Non-pigmented ciliary epithelial cell (primary cell): ENCODE measurements at regions not wholly inside any gene's neighbourhood (a gene's known extent, or its start where the extent isn't known, plus 50 kb on each side); places are given as distances from the start of the nearest gene placed in this dataset.
"Not testable (repeated sequence)": the region's sequence is repeated elsewhere in the genome, so short reads cannot be mapped to it uniquely, and the experiment has no call there.

ENCODE experiments used
- DNase-seq: peaks from one replicate; pipeline ENCODE4 v3.0.0-alpha.2; 2010; ENCODE audit warnings: low read depth

DNA sequence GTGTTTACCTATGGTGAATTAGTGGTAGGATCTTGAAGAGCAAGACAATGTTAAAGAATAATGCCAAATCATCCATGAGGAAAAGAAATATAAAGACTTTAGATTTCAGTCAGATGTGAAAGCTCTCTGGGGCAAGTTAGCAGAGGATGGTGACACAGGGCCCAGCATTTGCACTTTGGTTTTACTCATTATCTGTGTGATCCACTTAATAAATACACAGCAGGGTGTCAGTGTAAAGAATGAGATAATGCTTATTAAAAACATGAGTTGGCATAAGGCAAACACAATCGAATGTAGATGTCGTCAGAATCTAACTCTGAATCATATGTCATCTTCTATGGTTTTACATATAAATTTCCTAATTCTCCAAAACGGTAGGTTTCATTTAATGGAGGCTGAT is 130.4 kb upstream of the PREP start:
- DNase-seq, result no peak

DNA sequence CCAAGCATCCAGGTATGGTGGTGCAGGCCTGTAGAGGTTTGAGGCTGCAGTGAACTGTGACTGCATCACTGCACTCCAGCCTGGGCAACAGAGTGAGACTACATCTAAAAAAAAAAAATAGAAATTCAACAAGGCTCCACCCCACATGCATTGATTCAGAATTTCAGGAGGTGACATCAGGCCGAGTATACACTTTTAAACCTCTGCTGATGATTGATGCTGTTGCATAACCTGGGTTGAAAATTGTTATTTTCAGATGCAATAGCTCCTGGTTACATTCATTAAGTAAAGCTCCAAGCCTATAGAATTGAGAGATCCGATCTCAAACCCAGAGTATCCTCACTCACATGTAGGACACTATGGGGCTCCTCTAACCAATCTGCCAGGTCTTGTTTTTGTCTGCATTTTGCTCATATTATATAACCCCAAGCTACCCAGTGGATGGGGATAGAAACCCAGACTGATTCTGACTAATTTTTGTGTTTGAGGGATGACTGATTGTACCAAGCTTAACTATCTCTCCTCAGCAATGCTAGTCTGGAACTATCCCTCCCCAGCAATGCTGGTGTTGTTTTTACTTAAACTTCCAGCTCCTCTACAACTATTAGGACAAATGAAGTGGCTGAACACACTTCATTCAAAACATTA is 123.5 kb upstream of the PREP start:
- no peak for DNase-seq

DNA sequence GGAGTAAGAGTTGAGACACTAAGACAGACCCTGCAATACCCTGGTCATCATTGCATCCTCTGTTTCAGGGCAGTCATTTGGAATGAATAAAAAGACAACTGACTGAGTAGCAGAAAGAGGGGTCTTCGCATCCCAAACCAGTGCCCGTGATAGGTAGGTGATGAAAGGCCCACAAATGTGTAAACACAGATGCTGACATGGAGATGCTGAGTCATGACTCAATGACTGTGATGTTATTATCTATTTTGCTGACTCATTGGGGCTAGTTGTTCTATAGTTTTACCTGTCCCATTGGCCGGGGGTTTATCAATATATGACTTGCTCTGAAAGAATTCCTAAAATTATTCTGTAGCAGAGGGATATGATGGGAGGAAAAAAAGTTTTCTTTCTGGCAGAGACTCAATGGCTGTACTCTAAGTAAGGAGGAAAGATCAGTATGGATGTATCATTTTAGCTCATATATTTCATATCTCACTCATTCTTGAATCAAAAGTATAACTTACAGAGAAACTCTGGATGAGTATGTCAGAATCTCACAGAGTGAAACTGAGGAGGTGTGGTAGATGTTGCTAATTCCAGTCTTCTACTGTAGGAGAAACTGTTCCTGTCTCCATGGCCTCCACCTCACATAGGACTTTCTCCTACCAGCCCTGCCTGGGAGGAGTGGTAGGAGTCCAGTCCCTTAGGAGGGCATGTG is 119.9 kb upstream of the PREP start:
- no peak for DNase-seq

DNA sequence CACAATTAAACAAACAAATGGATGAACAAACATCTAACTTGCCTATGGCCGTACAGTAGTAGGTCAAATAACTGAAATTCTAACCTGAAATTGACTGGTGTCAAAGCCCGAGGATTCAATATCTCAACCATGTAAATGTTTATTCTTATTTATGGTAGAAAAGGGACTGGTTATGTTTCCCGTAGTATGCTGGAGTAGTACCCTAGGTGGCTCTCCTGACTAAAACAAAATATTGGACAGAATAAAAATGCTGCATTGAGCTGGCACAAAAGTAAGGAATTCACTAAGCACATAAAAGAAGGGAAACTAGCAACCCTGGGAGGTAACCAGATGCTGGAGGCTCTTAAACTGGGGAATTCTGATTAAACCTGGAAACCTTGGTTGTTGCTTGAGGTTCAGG is 117.1 kb upstream of the PREP start:
- no peak for DNase-seq

DNA sequence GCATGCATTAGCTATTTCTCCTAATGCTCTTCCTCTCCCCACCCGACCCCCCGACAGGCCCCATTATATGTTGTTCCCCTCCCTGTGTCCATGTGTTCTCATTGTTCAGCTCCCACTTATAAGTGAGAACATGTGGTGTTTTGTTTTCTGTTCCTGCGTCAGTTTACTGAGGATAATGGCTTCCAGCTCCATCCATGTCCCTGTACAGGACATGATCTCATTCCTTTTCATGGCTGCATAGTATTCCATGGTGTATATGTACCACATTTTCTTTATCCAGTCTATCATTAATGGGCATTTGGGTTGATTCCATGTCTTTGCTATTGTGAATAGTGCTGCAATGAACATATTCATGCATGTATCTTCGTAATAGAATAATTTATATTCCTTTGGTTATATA is 116.1 kb upstream of the PREP start:
- not testable (repeated sequence) for DNase-seq

DNA sequence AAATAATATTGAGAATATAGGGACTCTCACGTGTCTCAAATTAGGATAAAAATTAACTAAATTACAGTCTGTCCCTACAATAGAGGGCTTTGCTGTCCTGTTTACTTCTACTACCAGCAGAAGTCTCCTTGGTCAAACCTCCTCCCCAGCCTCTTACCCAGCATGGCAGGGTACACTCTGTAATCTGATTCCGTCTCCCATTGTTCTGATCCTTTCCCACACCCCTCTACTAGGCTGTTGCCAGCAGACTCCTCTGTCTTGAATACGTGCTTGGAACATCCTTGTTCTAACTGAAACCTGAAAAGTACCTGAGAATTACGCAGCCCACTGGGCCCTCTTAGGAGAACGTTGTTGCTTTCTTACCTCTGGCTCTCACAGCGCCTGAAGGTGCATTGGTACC is 112.2 kb upstream of the PREP start:
- DNase-seq, result no peak

DNA sequence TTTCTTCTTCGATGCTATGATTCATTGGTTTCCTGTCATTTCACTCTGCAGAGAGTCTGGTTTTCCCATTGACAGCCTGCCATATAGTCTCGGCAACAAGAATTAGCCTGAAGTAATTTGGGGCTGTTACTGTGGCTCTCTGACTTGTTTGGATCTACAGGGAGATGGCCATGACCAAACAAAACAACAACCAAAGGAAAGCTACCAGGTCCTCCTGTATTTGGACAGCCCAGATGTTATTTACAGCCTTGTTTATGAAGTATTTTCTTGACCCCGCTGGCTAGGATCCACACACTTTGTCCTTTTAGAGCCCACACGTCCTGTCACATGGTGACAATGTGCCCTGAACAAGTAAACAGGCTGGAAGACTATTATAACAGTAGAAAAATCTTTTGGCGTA is 111.4 kb upstream of the PREP start:
- DNase-seq, result no peak

DNA sequence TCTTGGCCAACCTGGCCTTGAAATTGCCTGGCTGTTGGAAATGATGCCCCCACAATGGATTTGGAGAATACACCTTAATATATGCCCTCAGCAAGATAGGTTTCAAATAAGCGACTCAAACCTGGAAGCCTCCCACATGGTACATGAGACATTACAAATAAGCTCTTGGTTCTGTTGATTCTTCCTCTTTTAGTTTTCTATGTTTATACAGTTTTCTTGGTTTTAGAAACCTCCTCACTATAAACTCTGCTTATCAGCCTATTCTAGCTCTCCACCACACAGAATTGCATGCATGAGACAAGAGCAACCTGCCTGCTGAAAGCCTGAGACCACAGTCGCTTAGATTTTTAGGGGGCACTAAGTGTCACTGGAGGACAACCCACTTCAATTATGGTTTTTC is 108.8 kb upstream of the PREP start:
- DNase-seq, result no peak

DNA sequence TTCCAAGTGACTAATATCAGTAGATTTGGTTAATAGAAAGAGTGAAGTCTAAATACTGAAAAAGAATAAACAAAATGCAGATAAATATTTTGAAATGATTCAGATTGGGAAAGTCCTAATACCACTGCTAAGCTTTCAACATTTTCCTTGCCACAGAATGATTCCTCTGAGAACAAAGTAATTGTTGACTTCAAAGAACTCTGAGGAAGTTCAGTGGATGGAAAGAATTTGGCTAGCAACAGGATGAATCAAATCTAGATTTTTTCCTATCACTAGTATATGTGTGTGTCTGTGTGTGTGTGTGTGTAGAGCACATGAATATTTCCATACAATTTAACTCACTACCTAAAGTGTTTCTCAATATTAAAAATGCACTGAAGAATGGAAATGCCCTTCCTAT is 107.9 kb upstream of the PREP start:
- DNase-seq, result no peak

DNA sequence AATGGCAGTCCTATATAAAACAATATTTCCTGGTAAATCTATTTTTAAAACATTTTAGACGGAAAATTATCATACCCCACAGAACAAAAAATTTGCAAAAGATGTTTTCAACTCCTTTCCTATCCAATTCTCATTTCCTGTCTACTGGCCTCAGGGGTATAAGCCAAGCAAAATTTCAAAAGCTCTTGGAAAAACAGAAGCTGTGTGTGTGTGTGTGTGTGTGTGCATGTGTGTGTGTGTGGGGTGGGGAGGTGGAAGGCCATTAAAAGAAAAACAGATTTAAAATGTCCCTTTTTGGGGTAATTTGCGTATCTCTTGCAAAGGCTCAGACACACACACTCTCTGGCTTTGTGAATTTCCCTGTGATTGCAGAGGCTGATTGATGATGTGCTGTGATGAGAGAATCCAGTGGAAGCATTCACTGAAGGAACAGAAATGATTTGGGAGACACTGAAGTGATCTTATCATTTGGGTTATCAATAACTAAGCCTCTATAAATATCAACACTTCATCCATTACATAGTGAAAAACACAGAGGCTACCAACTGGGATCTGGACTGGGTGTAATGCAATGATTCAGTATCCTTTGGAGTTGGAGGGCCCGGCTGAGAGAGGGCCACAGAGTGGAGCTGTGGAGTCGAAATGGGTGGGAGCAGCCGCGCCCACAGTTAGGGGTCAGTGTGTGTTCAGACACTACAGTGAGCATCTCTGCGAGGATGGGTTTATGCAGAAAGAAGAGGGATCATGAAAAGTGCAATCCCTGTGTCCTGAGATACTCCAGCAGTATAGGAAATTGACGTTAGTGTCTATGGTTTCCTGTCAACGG is 106.8 kb upstream of the PREP start:
- DNase-seq, result no peak

DNA sequence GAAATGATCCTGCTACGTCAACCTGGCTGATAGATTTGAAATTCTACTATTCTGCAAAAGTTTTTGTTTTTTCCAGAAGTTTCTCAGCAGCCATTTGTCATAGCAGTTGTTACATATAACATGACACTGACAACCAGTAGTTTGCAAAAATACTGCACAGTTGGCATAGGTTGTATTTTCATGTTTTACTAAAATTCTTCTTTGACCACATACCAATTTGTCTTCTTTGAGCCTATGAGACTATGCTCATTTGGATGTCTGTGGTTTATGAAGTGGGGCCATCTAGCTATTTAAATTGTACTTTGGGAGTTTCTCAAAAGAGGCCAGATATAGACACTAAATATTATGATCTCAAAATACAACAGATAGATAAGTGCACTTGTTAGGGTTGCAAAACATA is 104.9 kb upstream of the PREP start:
- DNase-seq, result no peak

DNA sequence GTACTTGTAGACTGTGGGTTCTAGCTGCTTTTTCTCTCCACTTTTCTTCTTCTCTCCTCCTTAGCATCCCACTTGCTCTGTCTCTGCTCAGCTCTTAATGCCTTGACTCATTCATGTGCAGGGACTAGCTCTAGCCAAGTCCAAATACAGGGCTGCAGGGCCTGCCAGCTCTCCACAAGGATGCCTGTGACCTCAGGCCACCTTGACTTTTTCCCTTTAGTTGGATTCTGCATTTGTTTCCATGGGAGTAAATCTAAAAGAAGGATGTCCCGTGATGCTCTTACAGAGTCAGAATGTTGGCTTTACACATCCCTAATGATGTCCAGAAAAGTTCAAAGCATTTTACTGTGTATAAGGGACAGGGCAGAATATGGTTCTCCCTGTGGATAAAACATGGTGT is 101.8 kb upstream of the PREP start:
- no peak for DNase-seq

DNA sequence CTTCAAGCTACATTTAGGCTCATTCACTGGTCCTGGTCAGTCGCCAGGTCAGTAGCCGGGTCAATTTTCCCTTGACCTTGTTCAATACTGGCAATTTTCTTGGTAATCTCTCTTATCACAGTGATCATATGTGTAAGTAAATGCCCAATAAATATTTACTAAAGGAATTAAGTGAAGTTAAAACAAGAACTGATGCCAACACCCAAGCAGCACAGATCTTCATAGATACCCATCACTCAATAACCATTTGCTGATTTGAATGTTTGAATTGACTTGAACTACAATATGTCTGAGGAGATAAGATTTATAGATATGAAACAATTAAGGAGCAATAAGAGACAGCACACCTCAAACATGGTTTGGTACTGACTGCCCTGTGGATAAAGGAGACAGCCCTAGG is 100.8 kb upstream of the PREP start:
- no peak for DNase-seq

DNA sequence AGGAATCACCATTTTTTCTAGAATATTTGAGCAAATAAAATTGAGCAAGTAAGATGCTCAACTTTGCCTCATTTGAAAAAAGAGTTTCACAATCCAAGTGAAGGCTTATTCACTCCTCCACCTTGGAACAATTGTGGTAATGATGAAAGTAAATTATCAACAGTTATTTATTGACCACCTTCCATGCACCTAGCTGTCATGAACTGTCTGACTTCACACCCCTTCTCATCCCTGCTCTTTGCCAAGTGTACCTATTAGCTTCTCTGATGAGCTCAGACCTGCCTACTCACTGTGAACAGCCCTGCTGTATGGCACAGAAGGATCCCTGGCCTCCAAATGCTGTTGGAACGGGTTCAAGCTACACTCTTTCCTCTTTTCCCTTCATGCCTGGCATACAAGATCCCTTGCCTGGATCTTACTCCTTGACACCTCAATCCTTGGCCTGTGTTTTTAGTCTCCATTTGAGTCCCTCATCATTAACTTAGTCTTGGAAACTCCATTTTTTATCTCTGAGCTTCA is 99.0 kb upstream of the PREP start:
- DNase-seq, result no peak

DNA sequence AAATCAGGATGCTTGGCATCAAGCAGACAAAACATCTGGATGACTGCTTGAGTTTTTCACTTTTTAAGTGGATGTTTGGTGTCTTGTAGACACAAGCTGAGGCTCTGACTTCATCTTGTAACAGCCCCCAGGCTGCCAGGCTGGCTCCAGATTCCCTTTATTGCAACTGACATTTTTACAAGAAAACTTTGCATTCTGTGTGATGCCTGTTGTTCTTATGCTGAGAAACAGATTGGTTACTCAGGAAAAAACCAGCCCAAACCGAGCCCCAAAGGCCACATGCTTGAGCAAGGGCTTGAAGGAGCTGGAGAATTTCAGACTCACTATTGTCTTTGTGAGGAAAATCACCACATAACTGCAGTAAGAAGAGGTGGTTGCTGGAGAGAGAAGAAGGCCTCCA is 98.4 kb upstream of the PREP start:
- no peak for DNase-seq

DNA sequence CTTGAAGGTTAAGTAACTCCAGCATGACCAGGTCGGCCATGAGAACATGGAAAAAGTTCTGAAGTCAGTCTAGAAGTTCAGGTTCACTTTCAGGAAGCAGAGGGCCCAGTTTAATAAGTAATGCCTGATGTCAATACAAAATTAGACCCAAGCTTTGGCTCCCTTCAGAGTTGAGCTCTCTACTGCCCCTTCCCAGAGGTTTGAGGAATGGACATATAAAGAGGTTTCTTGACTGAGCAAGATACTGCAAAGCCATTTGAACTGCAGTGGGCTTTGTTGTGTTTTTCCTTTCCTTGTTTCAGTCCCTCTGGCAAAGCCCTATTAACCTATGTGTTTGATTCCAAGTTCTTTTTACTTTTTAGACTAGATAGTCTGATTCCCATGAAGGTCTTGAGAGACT is 97.8 kb upstream of the PREP start:
- DNase-seq, result no peak

DNA sequence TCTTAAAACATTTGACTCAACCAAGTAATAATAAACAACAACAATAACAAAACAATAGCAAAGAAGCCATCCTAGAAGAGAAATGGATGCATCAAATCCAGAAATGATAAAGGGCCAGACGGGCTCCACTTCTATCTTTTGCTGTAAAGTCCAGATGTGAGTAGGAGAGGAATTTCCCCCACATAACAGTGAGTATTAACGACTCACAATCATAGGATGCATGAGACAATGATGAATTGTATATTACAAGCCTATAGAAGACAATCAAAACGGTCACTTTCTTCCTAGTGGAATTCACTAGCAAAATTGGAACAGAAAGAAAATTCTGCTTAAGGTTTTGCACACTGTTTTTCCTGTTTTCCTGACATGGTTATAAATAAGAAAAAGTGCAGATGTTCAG is 97.0 kb upstream of the PREP start:
- no peak for DNase-seq

DNA sequence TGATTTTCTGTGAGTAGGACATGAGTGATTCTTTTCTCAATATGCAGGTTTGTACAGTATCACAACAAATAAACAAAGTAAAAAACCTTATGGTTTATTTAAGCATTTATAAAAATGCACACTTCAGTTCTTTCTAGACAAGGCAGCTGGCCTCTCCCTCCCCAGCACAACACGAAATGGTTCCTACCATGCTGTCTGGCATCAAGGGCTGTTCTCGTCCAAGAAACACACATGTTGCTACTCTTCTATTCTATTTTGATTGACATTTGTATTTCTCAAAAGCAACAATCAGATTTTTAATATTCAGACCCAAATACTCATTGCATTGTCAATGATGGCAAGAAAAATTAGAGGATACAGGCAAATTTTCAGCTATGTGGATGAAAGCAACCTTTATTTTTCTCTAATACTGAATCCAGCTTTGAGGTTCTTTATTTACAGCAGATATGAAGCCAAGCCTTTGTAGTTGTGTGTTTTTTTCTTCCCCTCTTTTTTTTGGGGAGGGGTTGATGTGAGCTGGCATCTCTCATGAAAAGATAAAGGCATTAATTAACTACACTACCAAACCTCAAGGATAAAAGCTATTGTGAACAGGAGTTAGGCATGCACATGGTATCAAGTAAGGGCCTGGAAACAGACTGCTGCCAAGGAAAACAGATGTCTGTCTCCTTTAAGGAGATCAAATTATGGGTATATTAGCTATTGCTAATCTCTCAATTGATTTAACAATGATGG is 96.4 kb upstream of the PREP start:
- no peak for DNase-seq

DNA sequence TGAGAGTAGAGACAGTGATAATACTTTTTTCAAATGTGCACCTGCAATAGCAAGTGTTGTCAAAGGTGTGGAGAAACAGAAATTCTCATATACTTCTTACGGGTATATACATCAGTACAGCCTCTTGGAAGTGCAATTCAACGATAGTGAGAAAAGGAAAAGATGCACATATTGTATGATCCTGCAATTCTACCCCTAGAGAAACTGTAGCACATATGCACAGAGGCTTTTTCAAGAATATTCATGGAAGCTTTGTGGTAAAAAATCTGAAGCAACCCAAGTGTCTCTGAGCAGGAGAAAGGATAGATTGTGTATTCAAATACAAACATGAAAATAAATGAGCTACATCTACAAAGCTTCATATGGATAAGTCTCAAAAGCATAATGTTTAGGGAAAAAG is 94.7 kb upstream of the PREP start:
- no peak for DNase-seq

DNA sequence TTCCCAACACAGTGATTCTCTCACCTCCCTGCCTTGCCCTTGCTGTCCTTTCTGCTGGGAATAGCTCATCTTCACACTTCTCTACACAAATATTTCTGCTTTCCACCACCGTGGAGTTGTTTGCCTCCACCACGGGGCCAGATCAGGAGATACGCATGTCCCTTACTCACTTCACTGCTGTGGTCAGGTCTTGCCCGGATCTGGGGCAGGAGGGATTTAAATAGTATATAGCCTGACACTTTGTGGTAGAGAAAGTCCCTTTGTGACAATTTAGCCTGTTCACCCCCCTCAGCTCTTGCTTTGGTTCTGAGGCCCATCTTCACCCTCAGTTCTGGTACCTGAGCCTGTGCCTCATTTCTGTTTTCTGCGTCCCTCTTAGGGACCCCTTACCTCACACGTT is 92.6 kb upstream of the PREP start:
- DNase-seq, result no peak

DNA sequence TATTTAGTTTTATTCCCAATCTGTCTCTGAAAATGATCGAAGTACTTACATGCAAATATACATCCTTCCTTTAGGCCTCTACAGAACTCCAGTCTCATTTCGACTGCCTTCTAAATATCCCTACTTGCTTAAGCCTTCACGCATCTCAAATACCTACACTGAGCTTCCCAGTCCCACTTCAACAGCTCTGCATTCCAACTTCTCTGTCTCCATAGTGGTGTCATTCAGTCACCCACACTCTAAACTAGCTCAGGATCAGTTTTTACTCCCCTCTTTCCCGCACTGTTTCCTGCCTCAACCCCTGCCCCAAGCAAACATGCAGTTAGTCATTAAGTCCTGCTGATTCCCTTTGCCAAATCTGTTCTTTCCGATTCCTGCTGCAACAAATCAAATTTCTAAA is 91.8 kb upstream of the PREP start:
- no peak for DNase-seq

DNA sequence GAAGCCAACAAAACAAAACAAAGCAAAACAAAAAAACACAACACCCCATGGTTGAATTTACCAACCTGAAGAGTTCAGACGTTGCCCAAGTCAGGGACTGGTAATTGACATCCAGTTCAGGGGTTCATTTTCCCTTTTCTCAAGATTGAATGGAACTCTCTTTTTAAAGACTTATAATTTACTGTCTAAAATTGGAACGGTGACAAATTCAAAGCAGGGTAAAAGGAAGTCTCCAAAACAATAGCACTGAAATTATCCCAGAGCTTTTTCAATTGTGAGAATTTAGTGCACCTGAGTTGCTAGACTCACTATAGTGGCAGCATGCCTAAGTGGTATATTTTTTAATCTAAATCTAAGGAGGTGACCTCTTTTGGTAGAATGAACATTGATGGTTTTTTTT is 90.9 kb upstream of the PREP start:
- DNase-seq, result no peak
